ENCODE measurements at regions not wholly inside any gene's neighbourhood (a gene's known extent, or its start where the extent isn't known, plus 50 kb on each side); places are given as distances from the start of the nearest gene placed in this dataset.

DNA sequence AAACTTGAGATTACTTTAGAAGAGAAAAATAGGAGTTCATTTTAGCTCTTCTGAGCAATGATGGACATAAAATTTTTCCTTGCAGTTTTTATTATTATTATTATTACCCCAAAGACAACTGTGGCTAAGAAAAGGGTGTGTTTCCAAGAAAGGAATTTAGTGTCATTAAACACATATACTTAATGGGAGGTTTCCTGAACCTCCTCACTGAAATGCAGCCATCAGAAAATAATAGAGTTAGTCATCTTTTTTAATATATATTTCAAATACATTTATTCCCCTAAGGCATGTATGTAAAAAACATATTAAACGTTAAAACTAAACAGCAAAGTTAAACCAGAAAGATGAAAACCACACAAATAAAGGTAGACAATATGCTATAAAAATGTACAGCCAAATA, 66.8 kb downstream of the CRPPA start:
- H3K36me3 ChIP-seq = no peaks in the 10 kb centered on the region
- ATAC-seq (no peak), DNase-seq (no peak)
- H3K4me3 ChIP-seq = no peak overlapping the region
- intact Hi-C loops (cut with DNase I; ENCODE audit: low total_unique reads) (no loop called here), in situ Hi-C loops (cut with MboI; ENCODE audit: low sequenced_read_pairs in 4 of 4) (no loop called here)
- no peak overlapping the region for H3K27ac ChIP-seq
- no peaks in the 10 kb centered on the region for H3K9me3 ChIP-seq
- no peak for TF ChIP-seq POLR2A (IDR thresholded peaks at IDR 0.05)
- TF ChIP-seq, protein P1, sequence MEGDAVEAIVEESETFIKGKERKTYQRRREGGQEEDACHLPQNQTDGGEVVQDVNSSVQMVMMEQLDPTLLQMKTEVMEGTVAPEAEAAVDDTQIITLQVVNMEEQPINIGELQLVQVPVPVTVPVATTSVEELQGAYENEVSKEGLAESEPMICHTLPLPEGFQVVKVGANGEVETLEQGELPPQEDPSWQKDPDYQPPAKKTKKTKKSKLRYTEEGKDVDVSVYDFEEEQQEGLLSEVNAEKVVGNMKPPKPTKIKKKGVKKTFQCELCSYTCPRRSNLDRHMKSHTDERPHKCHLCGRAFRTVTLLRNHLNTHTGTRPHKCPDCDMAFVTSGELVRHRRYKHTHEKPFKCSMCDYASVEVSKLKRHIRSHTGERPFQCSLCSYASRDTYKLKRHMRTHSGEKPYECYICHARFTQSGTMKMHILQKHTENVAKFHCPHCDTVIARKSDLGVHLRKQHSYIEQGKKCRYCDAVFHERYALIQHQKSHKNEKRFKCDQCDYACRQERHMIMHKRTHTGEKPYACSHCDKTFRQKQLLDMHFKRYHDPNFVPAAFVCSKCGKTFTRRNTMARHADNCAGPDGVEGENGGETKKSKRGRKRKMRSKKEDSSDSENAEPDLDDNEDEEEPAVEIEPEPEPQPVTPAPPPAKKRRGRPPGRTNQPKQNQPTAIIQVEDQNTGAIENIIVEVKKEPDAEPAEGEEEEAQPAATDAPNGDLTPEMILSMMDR (IDR thresholded peaks at IDR 0.05 in 4 of 5, conservative IDR thresholded peaks at IDR 0.05 in 1 of 5) = no peak
- H3K27me3 ChIP-seq = no peaks in the 10 kb centered on the region
- peaks cover 0 to 7% of the 10 kb centered on the region in 2 donors for H3K4me1 ChIP-seq

DNA sequence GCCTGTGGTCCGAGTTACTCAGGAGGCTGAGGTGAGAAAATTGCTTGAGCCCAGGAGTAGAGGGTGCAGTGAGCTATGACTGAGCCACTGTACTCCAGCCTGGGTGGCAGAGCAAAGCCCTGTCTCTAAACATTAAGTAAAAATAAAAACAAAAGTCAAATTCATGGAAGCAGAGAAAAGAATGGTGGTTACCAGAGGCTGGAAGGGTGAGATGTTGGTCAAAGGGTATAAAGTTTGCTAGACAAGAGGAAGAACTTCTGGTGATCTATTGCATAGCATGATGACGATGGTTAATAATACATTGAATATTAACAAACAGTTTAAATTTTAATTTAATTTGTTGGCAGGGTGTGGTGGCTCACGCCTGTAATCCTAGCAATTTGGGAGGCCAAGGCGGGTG, 68.1 kb downstream of the CRPPA start:
- H3K36me3 ChIP-seq = no peaks in the 10 kb centered on the region
- in situ Hi-C loops (cut with MboI; ENCODE audit: low sequenced_read_pairs in 4 of 4) = no loop called here
- H3K9me3 ChIP-seq = no peaks in the 10 kb centered on the region
- TF ChIP-seq, protein P1 (IDR thresholded peaks at IDR 0.05 in 4 of 5, conservative IDR thresholded peaks at IDR 0.05 in 1 of 5) = no peak
- TF ChIP-seq POLR2A (IDR thresholded peaks at IDR 0.05) = no peak
- H3K4me3 ChIP-seq = no peak overlapping the region
- no peaks in the 10 kb centered on the region for H3K4me1 ChIP-seq
- DNase-seq = no peak
- H3K27ac ChIP-seq = no peak overlapping the region
- no peaks in the 10 kb centered on the region for H3K27me3 ChIP-seq
- intact Hi-C loops (cut with DNase I; ENCODE audit: low total_unique reads) = no loop called here
- no peak for ATAC-seq

DNA sequence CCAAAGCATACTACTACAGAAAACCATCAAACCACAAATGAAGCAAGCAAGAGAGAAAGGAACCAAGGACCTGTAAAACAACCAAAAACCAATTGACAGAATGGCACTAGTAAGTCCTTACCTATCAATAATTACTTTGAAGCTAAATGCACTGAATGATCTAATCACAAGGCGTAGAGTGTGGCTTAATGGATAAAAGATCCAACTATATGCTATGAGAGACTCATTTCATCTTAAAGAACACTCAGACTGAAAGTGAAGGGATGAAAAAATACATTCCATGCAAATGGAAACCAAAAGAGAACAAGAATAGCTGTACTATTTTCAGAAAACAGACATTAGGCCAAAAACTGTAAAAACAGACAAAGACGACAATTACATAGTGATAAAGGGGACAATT, 70.7 kb downstream of the CRPPA start:
- in situ Hi-C loops (cut with MboI; ENCODE audit: low sequenced_read_pairs in 4 of 4) = no loop called here
- Histone ChIP-seq H3K36me3 (no peaks in the 10 kb centered on the region), H3K4me1 (no peaks in the 10 kb centered on the region), H3K4me3 (no peak overlapping the region), H3K27me3 (no peaks in the 10 kb centered on the region), H3K27ac (no peak overlapping the region), H3K9me3 (no peaks in the 10 kb centered on the region)
- intact Hi-C loops (cut with DNase I; ENCODE audit: low total_unique reads) = no loop called here
- TF ChIP-seq, protein P1 (IDR thresholded peaks at IDR 0.05 in 4 of 5, conservative IDR thresholded peaks at IDR 0.05 in 1 of 5) = no peak
- TF ChIP-seq POLR2A (IDR thresholded peaks at IDR 0.05) = no peak
- ATAC-seq (no peak), DNase-seq (no peak)

DNA sequence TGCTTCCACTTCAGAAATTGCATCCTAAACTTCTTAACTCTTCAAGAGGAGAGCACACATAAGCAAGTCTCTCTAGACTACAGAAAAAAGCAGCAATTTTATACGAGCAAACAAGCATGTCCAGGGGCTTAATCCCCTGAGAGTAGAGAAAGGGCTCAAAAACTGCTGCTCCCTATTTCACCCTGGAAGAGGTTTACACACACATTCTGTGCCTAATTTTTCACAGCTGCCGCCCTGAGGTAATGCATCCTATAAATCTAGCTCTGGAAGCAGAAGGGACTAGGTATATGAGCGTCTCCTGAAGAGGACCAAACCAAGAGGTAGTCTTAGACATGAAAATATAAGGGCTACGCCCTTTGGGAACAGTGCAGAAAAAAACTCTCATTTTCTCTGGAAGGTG, 73.1 kb downstream of the CRPPA start:
- no peaks in the 10 kb centered on the region for H3K9me3 ChIP-seq
- TF ChIP-seq POLR2A (IDR thresholded peaks at IDR 0.05) = no peak
- TF ChIP-seq, protein P1 (IDR thresholded peaks at IDR 0.05 in 4 of 5, conservative IDR thresholded peaks at IDR 0.05 in 1 of 5) = no peak
- H3K27me3 ChIP-seq = no peaks in the 10 kb centered on the region
- H3K27ac ChIP-seq = no peak overlapping the region
- H3K4me1 ChIP-seq = no peaks in the 10 kb centered on the region
- no peak overlapping the region for H3K4me3 ChIP-seq
- DNase-seq (no peak), ATAC-seq (no peak)
- intact Hi-C loops (cut with DNase I; ENCODE audit: low total_unique reads) (no loop called here), in situ Hi-C loops (cut with MboI; ENCODE audit: low sequenced_read_pairs in 4 of 4) (no loop called here)
- no peaks in the 10 kb centered on the region for H3K36me3 ChIP-seq

DNA sequence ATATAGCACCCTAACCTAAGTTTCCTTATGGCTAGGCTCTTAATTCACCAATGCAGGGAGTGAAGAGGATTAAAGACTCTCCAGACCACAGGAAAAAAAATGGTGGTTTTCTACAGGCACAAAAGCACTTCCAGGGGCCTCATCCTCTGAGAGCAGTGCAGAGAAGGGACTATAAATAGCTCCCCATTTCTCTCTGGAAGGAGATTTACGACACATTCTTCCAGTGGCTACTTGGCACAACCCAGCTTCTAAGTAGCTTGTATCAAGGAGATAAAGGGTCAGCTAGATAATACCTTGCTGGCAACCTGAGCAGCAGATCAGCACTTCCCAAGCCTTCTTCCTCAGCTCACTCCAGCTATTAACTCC, 73.5 kb downstream of the CRPPA start:
- no peaks in the 10 kb centered on the region for H3K27me3 ChIP-seq
- in situ Hi-C loops (cut with MboI; ENCODE audit: low sequenced_read_pairs in 4 of 4) = no loop called here
- no peak overlapping the region for H3K4me3 ChIP-seq
- TF ChIP-seq POLR2A (IDR thresholded peaks at IDR 0.05) = no peak
- TF ChIP-seq, protein P1 (IDR thresholded peaks at IDR 0.05 in 4 of 5, conservative IDR thresholded peaks at IDR 0.05 in 1 of 5) = no peak
- ATAC-seq (no peak), DNase-seq (no peak)
- H3K27ac ChIP-seq = no peak overlapping the region
- no peaks in the 10 kb centered on the region for H3K4me1 ChIP-seq
- no peaks in the 10 kb centered on the region for H3K36me3 ChIP-seq
- H3K9me3 ChIP-seq = no peaks in the 10 kb centered on the region
- intact Hi-C loops (cut with DNase I; ENCODE audit: low total_unique reads) = no loop called here
